HepG2 (cell line): ENCODE measurements at regions not wholly inside any gene's neighbourhood (a gene's known extent, or its start where the extent isn't known, plus 50 kb on each side); places are given as distances from the start of the nearest gene placed in this dataset.

Experiments
- ATAC-seq: fragments of 200-7000 bp; cut with Tn5 transposase; 3 replicates; pipeline ENCODE4 v1.9.1; 2020; ENCODE audit warnings: mild to moderate bottlenecking, moderate library complexity
- BruUV-seq: library from RNA; stranded (reverse); fragments of 400-500 nt; replicated peaks from 2 replicates; lab custom pipeline; 2021; lab: Mats Ljungman, UMichigan
- CTCF ChIA-PET: fragments of 300-600 bp; formaldehyde crosslinking; extraction: SDS; loops from one replicate; lab custom pipeline; 2021; ENCODE audit warnings: low total read pairs, inconsistent platforms, low intra/inter-chr PET ratio; lab: Yijun Ruan, JAX
- POLR2A ChIA-PET: fragments of 350-600 bp; sonication (Branson Sonifier 250); formaldehyde crosslinking; loops from one replicate; lab custom pipeline; 2020; ENCODE audit warnings: antibody characterized with exemption, inconsistent platforms; lab: Yijun Ruan, JAX
- DNase-seq: peaks from one replicate; pipeline ENCODE4 v3.0.0-alpha.2; 2015; ENCODE audit warnings: low spot score
- FAIRE-seq: peaks from 3 replicates; lab custom pipeline; 2011; peaks lifted over from hg19 to GRCh38; lab: Jason Lieb, UNC
- H2AFZ ChIP-seq: one replicate; pipeline ENCODE4 v1.6.1; 2011; ENCODE audit warnings: low read length, inconsistent platforms
- H3K27ac ChIP-seq: fragments of 300-600 bp; 3 replicates; pipeline ENCODE4 v1.8.0; 2011; ENCODE audit warnings: mixed run types, mild to moderate bottlenecking, mixed read lengths, low read length, inconsistent platforms; ENCODE audit not compliant: insufficient read depth; ENCODE audit errors: extremely low read length
- H3K27me3 ChIP-seq, 2 experiments: fragments of 200-600 bp in 1 of 2; 2 replicates in 1 of 2; 3 replicates in 1 of 2; pipeline versions ENCODE4 v1.6.0 to v1.8.0; 2011; ENCODE audit warnings: low read length in 2 of 2, mild to moderate bottlenecking in 2 of 2, moderate library complexity in 2 of 2, inconsistent platforms in 1 of 2; ENCODE audit not compliant: insufficient read depth in 2 of 2, control insufficient read depth in 1 of 2
- H3K36me3 ChIP-seq, 2 experiments: fragments of 200-600 bp in 1 of 2; replicated peaks in 1 of 2; 2 replicates in 1 of 2; 3 replicates in 1 of 2; pipeline versions ENCODE4 v1.5.1 to v1.8.0; 2011; ENCODE audit warnings: low read length in 2 of 2, inconsistent platforms in 1 of 2; ENCODE audit not compliant: insufficient read depth in 2 of 2, control insufficient read depth in 1 of 2
- H3K4me1 ChIP-seq: 2 replicates; pipeline ENCODE4 v1.5.1; 2012; ENCODE audit warnings: low read length, inconsistent platforms; ENCODE audit not compliant: insufficient read depth
- H3K4me2 ChIP-seq: 2 replicates; pipeline ENCODE4 v1.6.0; 2011; ENCODE audit warnings: low read depth, low read length, inconsistent platforms
- H3K4me3 ChIP-seq, 3 experiments: fragments of 200-600 bp in 1 of 3; sonication (generic), shearing (Covaris generic) in 1 of 3; replicated peaks in 1 of 3; 2 replicates each; pipeline ENCODE4 v1.5.1; 2011 to 2016; ENCODE audit warnings: low read length in 3 of 3, inconsistent platforms in 2 of 3, low read depth in 2 of 3, mild to moderate bottlenecking in 2 of 3, control low read depth in 1 of 3, mixed read lengths in 1 of 3; ENCODE audit not compliant: insufficient read depth in 1 of 3
- H3K79me2 ChIP-seq: one replicate; pipeline ENCODE4 v1.6.1; 2011; ENCODE audit warnings: low read length, inconsistent platforms; ENCODE audit not compliant: insufficient read depth
- H3K9ac ChIP-seq: 2 replicates; pipeline ENCODE4 v1.6.0; 2011; ENCODE audit warnings: mild to moderate bottlenecking, low read depth, low read length, inconsistent platforms; ENCODE audit not compliant: insufficient read depth
- H3K9me3 ChIP-seq: 2 replicates; pipeline ENCODE4 v1.5.1; 2012; ENCODE audit warnings: mild to moderate bottlenecking, low read length
- H4K20me1 ChIP-seq: 2 replicates; pipeline ENCODE4 v1.6.0; 2011; ENCODE audit warnings: inconsistent platforms, mild to moderate bottlenecking, low read length, moderate library complexity; ENCODE audit not compliant: insufficient read depth
- CCDC6 ChIP-seq: sonication (generic); formaldehyde crosslinking; IDR thresholded peaks from 2 replicates; pipeline ENCODE4 v1.8.1; 2022; ENCODE audit warnings: mild to moderate bottlenecking, missing genetic modification reagents, moderate library complexity
- MAZ ChIP-seq, 2 experiments: sonication (generic) in 1 of 2; formaldehyde crosslinking in 1 of 2; IDR thresholded peaks; 2 replicates each; pipeline versions ENCODE4 v1.5.0 to v1.6.1; 2012 to 2020; ENCODE audit warnings: low read depth in 2 of 2, mild to moderate bottlenecking in 2 of 2, borderline replicate concordance in 1 of 2, improper control_type of control experiment in 1 of 2, low read length in 1 of 2, missing genetic modification reagents in 1 of 2, moderate library complexity in 1 of 2
- MEF2D ChIP-seq: sonication (generic); formaldehyde crosslinking; IDR thresholded peaks from 2 replicates; pipeline ENCODE4 v1.5.1; 2020; ENCODE audit warnings: mild to moderate bottlenecking, missing genetic modification reagents
- REL ChIP-seq: sonication (generic); formaldehyde crosslinking; conservative IDR thresholded peaks from 2 replicates; pipeline ENCODE4 v1.8.0; 2022; ENCODE audit warnings: mild to moderate bottlenecking, missing genetic modification reagents, moderate library complexity
- ZFAT ChIP-seq: sonication (generic); formaldehyde crosslinking; conservative IDR thresholded peaks from 2 replicates; pipeline ENCODE4 v1.8.1; 2023; ENCODE audit warnings: missing genetic modification reagents, inconsistent platforms
- ZNF230 ChIP-seq: sonication (generic); formaldehyde crosslinking; IDR thresholded peaks from 2 replicates; pipeline ENCODE4 v1.4.0; 2020; ENCODE audit warnings: mild to moderate bottlenecking, missing genetic modification reagents
- ZNF597 ChIP-seq: sonication (generic); formaldehyde crosslinking; IDR thresholded peaks from 2 replicates; pipeline ENCODE4 v1.5.0; 2020; ENCODE audit warnings: missing genetic modification reagents
- WGBS: methylation state at CpG from one replicate; pipeline ENCODE4 v1.1.6; 2017; ENCODE audit warnings: low lambda C conversion rate; 5-methylcytosine and 5-hydroxymethylcytosine counted together
- in situ Hi-C: cut with HindIII; loops from 2 replicates; pipeline ENCODE4 v1.10.0; 2017; ENCODE audit warnings: low pct_unique_long_range_greater_than_20kb; ENCODE audit not compliant: extremely low pct_ligation_motif_present
- intact Hi-C: fragments of 100-400 bp; cut with micrococcal nuclease; formaldehyde crosslinking; loops from one replicate; pipeline ENCODE4 v1.10.0; 2022; ENCODE audit not compliant: unreplicated experiment
- TF ChIP-seq, protein P1 (sequence below): IDR thresholded peaks from 2 replicates; pipeline ENCODE4 v1.4.0; 2020; ENCODE audit warnings: mild to moderate bottlenecking, missing genetic modification reagents

DNA sequence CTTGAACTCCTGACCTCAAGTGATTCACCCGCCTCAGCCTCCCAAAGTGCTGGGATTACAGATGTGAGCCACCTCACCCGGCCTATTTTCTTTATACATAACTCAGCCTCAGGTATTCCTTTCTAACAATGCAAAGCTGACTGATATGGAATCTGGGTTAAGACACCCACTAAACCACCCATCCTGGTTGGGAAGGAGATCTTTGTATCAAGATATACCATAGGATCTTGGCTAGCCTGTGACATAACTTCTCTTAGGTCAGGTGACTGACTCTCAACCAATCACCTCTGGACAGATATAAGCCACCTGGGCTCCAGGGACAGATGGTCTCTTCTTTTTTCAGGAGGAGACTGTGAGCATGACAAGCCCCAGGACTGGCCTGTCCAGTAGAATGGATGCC lies 51.2 kb upstream of the NKD1 start:
- TF ChIP-seq MAZ (IDR thresholded peaks at IDR 0.05; ENCODE audit: borderline replicate concordance, low read depth, low read length) (no peak), MAZ (CRISPR knock-in tag; IDR thresholded peaks at IDR 0.05; ENCODE audit: low read depth) (no peak), CCDC6 (no peak), ZNF597 (CRISPR knock-in tag) (no peak), MEF2D (no peak), ZNF230 (no peak), REL (CRISPR knock-in tag) (no peak), ZFAT (CRISPR knock-in tag) (no peak)
- TF ChIP-seq, protein P1, sequence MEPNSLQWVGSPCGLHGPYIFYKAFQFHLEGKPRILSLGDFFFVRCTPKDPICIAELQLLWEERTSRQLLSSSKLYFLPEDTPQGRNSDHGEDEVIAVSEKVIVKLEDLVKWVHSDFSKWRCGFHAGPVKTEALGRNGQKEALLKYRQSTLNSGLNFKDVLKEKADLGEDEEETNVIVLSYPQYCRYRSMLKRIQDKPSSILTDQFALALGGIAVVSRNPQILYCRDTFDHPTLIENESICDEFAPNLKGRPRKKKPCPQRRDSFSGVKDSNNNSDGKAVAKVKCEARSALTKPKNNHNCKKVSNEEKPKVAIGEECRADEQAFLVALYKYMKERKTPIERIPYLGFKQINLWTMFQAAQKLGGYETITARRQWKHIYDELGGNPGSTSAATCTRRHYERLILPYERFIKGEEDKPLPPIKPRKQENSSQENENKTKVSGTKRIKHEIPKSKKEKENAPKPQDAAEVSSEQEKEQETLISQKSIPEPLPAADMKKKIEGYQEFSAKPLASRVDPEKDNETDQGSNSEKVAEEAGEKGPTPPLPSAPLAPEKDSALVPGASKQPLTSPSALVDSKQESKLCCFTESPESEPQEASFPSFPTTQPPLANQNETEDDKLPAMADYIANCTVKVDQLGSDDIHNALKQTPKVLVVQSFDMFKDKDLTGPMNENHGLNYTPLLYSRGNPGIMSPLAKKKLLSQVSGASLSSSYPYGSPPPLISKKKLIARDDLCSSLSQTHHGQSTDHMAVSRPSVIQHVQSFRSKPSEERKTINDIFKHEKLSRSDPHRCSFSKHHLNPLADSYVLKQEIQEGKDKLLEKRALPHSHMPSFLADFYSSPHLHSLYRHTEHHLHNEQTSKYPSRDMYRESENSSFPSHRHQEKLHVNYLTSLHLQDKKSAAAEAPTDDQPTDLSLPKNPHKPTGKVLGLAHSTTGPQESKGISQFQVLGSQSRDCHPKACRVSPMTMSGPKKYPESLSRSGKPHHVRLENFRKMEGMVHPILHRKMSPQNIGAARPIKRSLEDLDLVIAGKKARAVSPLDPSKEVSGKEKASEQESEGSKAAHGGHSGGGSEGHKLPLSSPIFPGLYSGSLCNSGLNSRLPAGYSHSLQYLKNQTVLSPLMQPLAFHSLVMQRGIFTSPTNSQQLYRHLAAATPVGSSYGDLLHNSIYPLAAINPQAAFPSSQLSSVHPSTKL (CRISPR knock-in tag) = no peak
- ATAC-seq (no peak), FAIRE-seq (no peak), DNase-seq (no peak)
- peaks cover 63% of the 10 kb centered on the region for H3K4me1 ChIP-seq
- no peak overlapping the region for H3K4me2 ChIP-seq
- ChIA-PET CTCF (no interaction called here), POLR2A (interaction anchor here (1.2 kb wide), 2 partner anchors 23 to 59 kb away, joined by 3 to 6 read pairs; no protein-coding TSS in a partner anchor)
- H3K4me3 ChIP-seq = no peak overlapping the region
- no peaks in the 10 kb centered on the region for H3K36me3 ChIP-seq
- H2AFZ ChIP-seq = no peak overlapping the region
- WGBS = 94% methylated on average over 2 of the region's 2 CpGs
- no TSS peak for BruUV-seq
- in situ Hi-C loops = no loop called here
- intact Hi-C loops = no loop called here
- H4K20me1 ChIP-seq = no peaks in the 10 kb centered on the region
- H3K9me3 ChIP-seq = 0 out of 2 replicates have a peak, but pooled peaks cover 3% of the 10 kb centered on the region
- H3K79me2 ChIP-seq = no peaks in the 10 kb centered on the region
- no peak overlapping the region for H3K9ac ChIP-seq
- no peaks in the 10 kb centered on the region for H3K27me3 ChIP-seq
- H3K27ac ChIP-seq = no peak overlapping the region
